ENCODE measurements at regions not wholly inside any gene's neighbourhood (a gene's known extent, or its start where the extent isn't known, plus 50 kb on each side); places are given as distances from the start of the nearest gene placed in this dataset.

DNA sequence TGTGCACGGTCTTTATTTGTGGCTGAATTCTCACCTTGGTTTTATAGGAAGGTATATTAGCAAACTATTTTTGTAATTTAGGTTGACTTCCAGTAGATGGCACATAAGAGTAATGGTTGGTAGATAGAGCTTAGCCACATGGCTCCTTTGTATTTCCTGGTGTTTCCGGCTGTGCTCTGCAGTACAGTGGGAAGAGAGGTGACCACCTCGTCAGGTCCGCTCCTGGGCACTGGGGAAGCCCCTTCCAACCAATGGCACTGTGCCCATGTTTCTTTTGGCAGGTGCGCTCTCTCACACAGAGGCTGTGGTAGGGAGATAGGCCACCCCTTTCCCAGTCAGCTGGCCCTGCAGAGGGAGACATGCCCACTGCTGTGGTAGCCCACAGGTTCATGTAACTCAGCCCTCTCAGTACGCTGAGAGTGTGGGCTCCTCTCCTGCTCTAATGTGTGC, 74.3 kb upstream of the ATP12A start:
- CTCF ChIA-PET, result interaction anchor here (1.1 to 3.0 kb wide), 3 partner anchors 27 to 67 kb away, joined by 3 to 9 read pairs (median 5); no protein-coding TSS in a partner anchor
- DNase-seq (ENCODE audit: extremely low spot score), result peak; percentile 10
- POLR2A ChIA-PET, result no interaction called here
- TF ChIP-seq, protein P1, sequence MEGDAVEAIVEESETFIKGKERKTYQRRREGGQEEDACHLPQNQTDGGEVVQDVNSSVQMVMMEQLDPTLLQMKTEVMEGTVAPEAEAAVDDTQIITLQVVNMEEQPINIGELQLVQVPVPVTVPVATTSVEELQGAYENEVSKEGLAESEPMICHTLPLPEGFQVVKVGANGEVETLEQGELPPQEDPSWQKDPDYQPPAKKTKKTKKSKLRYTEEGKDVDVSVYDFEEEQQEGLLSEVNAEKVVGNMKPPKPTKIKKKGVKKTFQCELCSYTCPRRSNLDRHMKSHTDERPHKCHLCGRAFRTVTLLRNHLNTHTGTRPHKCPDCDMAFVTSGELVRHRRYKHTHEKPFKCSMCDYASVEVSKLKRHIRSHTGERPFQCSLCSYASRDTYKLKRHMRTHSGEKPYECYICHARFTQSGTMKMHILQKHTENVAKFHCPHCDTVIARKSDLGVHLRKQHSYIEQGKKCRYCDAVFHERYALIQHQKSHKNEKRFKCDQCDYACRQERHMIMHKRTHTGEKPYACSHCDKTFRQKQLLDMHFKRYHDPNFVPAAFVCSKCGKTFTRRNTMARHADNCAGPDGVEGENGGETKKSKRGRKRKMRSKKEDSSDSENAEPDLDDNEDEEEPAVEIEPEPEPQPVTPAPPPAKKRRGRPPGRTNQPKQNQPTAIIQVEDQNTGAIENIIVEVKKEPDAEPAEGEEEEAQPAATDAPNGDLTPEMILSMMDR (IDR thresholded peaks at IDR 0.05; ENCODE audit: control extremely low read depth, extremely low read depth, low read depth, missing control alignments), result no peak

DNA sequence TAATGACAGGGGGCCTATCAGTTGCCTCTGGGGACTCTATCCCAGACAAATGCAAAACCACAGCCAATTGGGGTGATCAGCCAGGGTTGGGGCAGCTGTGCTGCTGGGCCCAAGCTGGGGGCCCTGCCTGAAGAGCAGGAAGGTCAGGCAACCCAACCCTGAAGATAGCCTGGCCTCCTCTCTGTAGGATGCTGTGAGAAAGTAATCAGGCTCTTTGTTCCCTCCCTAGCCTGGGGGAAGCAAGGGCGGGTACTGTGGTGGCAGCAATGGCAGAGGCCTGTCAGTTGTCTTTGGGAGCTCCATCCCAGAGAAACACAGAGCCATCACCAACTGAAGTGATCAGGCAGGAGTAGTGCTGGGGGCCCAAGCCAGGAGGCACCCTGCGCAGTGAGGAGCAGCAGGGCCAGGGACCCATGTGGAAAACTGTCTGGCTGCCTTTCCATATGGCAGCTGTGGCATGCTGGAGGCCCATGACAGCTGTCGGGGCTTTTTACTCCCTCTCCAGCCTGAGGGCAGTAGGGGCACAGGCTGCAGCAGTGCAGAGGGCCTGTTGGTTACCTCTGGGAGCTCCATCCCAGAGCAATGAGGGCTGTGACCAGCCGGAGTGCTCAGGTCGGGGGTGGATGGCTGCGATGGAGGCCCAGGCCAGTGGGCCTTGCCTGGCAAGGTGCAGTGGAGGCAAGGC, 73.6 kb upstream of the ATP12A start:
- CTCF ChIA-PET, result interaction anchor here (0.8 to 3.0 kb wide), 3 partner anchors 9 to 66 kb away, joined by 4 to 9 read pairs (median 5); no protein-coding TSS in a partner anchor
- POLR2A ChIA-PET, result no interaction called here
- TF ChIP-seq, protein P1 (IDR thresholded peaks at IDR 0.05; ENCODE audit: control extremely low read depth, extremely low read depth, low read depth, missing control alignments), result no peak
- DNase-seq (ENCODE audit: extremely low spot score), result no peak

DNA sequence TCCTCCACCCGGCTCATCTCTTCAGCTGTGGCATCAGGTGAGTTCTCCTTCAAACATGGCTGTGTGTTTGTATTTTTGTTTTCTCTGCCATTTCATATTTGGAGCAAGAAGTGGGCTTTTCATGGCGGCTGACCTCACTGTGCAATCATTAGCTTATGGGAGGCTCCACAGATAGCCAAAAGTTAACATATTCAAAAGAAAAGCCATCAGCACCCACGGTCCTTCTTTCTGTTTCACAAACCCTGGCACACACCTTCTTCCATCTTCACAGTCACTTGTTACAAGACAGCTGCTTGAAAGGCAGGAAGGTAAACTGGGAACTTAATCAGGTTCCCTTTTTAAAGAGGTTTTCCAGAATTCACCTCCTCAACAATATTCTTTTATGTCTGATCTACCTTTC, 69.3 kb upstream of the ATP12A start:
- POLR2A ChIA-PET, result no interaction called here
- CTCF ChIA-PET, result interaction anchor here (0.8 to 2.7 kb wide), 3 partner anchors 12 to 19 kb away, joined by 4 to 20 read pairs (median 7); no protein-coding TSS in a partner anchor
- peak; percentile 25 for DNase-seq (ENCODE audit: extremely low spot score)
- TF ChIP-seq, protein P1 (IDR thresholded peaks at IDR 0.05; ENCODE audit: control extremely low read depth, extremely low read depth, low read depth, missing control alignments), result no peak

DNA sequence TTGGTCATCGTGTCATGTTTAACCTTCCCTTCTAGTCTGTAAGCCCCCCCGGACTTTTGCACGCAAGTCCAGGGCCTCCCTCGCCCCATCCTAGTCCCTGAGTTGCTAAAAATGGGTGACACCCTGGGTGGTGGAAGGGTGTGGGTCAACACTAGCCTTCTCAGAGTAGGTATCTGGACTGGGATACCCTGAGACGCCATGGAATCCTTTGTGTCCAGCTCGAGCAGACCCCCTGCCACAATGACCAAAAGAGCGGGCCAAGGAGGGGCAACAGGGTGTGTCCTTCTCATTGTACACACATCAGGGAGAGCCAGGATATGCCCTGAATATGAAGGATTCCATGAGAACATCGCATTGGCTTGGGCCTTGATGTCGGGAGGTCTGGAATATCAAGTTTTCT, 67.5 kb upstream of the ATP12A start:
- POLR2A ChIA-PET, result no interaction called here
- CTCF ChIA-PET, result interaction anchor here (0.9 to 2.7 kb wide), 5 partner anchors 10 to 70 kb away, joined by 3 to 20 read pairs (median 4); no protein-coding TSS in a partner anchor
- DNase-seq (ENCODE audit: extremely low spot score), result no peak
- TF ChIP-seq, protein P1 (IDR thresholded peaks at IDR 0.05; ENCODE audit: control extremely low read depth, extremely low read depth, low read depth, missing control alignments), result no peak

DNA sequence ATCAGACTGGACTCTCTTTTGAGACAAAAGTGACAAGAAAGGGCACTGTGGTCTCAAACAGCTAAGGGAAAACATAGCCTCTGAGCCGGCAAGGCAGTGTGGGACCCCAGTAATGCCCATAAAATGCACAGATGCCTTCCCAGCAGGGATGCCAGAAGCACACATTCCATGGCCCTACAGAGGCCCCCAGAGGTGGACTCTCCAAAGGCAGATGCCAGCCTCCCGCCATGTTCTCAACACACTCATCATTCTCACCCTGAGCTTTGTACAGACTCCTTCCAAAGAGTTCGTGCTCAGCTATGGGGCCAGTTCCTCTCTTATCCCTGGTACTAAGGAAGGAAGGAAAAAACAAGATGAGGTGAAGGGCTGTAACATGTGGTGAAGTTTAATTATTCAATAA, 67.1 kb upstream of the ATP12A start:
- CTCF ChIA-PET, result interaction anchor here (1.2 to 2.7 kb wide), 3 partner anchors 10 to 41 kb away, joined by 3 to 20 read pairs (median 4); no protein-coding TSS in a partner anchor
- TF ChIP-seq, protein P1 (IDR thresholded peaks at IDR 0.05; ENCODE audit: control extremely low read depth, extremely low read depth, low read depth, missing control alignments), result no peak
- POLR2A ChIA-PET, result no interaction called here
- no peak for DNase-seq (ENCODE audit: extremely low spot score)

DNA sequence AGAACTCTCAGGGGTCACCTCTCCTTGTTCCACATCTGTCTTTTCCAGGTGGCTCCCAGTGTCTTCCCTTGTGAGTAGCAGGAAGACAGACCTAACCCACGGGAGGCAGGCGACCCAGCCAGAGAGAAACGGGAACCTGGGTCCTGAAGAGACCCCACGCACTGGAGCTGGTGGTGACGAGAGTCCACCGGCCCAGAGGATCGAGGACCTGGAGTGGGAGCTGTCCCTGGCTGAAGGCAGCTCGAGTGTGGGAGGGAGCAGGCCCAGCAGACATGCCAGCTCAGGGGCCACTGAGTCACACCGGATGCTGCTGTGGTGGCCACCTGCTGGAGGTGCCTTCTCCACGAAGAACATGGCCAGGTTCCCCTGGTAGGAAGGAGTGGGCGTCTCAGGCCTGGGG, 66.5 kb upstream of the ATP12A start:
- DNase-seq (ENCODE audit: extremely low spot score), result no peak
- ChIA-PET POLR2A (no interaction called here), CTCF (interaction anchor here (0.9 to 1.2 kb wide), 2 partner anchors 9 to 60 kb away, joined by 3 read pairs; no protein-coding TSS in a partner anchor)
- TF ChIP-seq, protein P1 (IDR thresholded peaks at IDR 0.05; ENCODE audit: control extremely low read depth, extremely low read depth, low read depth, missing control alignments), result no peak

Measured in GM10248 (cell line).